ENCODE measurements at regions not wholly inside any gene's neighbourhood (a gene's known extent, or its start where the extent isn't known, plus 50 kb on each side); places are given as distances from the start of the nearest gene placed in this dataset.

GRCh38 chr21:20802631-20803260 is 195.5 kb upstream of the NCAM2 start:
- 73 to 81% methylated on average over 8 of the region's 8 CpGs for WGBS, 2 donors
- no peak for ATAC-seq (ENCODE audit: insufficient read depth, low FRiP score)

GRCh38 chr21:20811702-20812101 is 186.5 kb upstream of the NCAM2 start:
- DNase-seq, result no peak
- no peak for TF ChIP-seq CTCF (IDR thresholded peaks at IDR 0.05; ENCODE audit: control extremely low read depth, extremely low read depth)
- Histone ChIP-seq H3K4me1 (ENCODE audit: control insufficient read depth in 5 of 5, insufficient read depth in 5 of 5, low read length in 5 of 5) (no peaks in the 10 kb centered on the region), H3K27me3 (ENCODE audit: control insufficient read depth in 3 of 3, insufficient read depth in 3 of 3, low read length in 2 of 3) (no peaks in the 10 kb centered on the region), H3K9ac (ENCODE audit: insufficient read depth in 1 of 2, low read length in 2 of 2) (no peak overlapping the region), H3K36me3 (ENCODE audit: control insufficient read depth in 4 of 4, insufficient read depth in 4 of 4, low read length in 4 of 4) (no peaks in the 10 kb centered on the region), H3K27ac (ENCODE audit: low read depth in 1 of 2, low read length in 1 of 2) (no peak overlapping the region), H3K9me3 (ENCODE audit: control insufficient read depth in 4 of 4, insufficient read depth in 3 of 4, low read length in 3 of 4) (no peaks in the 10 kb centered on the region), H3K4me3 (no peak overlapping the region)
- no peak for ATAC-seq (ENCODE audit: insufficient read depth, low FRiP score)
- 87 to 91% methylated on average over 6 of the region's 6 CpGs for WGBS, 2 donors

More at GRCh38 chr21:20802631-20803260, 195.5 kb upstream of the NCAM2 start:
- TF ChIP-seq CTCF (IDR thresholded peaks at IDR 0.05; ENCODE audit: control extremely low read depth, extremely low read depth), result no peak
- Histone ChIP-seq H3K27me3 (ENCODE audit: control insufficient read depth in 3 of 3, insufficient read depth in 3 of 3, low read length in 2 of 3) (no peaks in the 10 kb centered on the region), H3K27ac (ENCODE audit: low read depth in 1 of 2, low read length in 1 of 2) (no peak overlapping the region), H3K4me1 (ENCODE audit: control insufficient read depth in 5 of 5, insufficient read depth in 5 of 5, low read length in 5 of 5) (no peaks in the 10 kb centered on the region), H3K9me3 (ENCODE audit: control insufficient read depth in 4 of 4, insufficient read depth in 3 of 4, low read length in 3 of 4) (peaks cover 0 to 2% (median 0%) of the 10 kb centered on the region in 4 donors), H3K36me3 (ENCODE audit: control insufficient read depth in 4 of 4, insufficient read depth in 4 of 4, low read length in 4 of 4) (no peaks in the 10 kb centered on the region), H3K9ac (ENCODE audit: insufficient read depth in 1 of 2, low read length in 2 of 2) (no peak overlapping the region), H3K4me3 (no peak overlapping the region)
- no peak for DNase-seq

GRCh38 chr21:20814090-20814489 is 184.1 kb upstream of the NCAM2 start:
- H3K4me1 ChIP-seq (ENCODE audit: control insufficient read depth in 5 of 5, insufficient read depth in 5 of 5, low read length in 5 of 5), result no peaks in the 10 kb centered on the region
- no peak overlapping the region for H3K9ac ChIP-seq (ENCODE audit: insufficient read depth in 1 of 2, low read length in 2 of 2)
- 71 to 86% methylated on average over 1 of the region's 1 CpG for WGBS, 2 donors
- no peak for TF ChIP-seq CTCF (IDR thresholded peaks at IDR 0.05; ENCODE audit: control extremely low read depth, extremely low read depth)
- ATAC-seq (ENCODE audit: insufficient read depth, low FRiP score), result no peak
- H3K4me3 ChIP-seq, result no peak overlapping the region
- no peaks in the 10 kb centered on the region for H3K27me3 ChIP-seq (ENCODE audit: control insufficient read depth in 3 of 3, insufficient read depth in 3 of 3, low read length in 2 of 3)
- no peaks in the 10 kb centered on the region for H3K36me3 ChIP-seq (ENCODE audit: control insufficient read depth in 4 of 4, insufficient read depth in 4 of 4, low read length in 4 of 4)
- H3K9me3 ChIP-seq (ENCODE audit: control insufficient read depth in 4 of 4, insufficient read depth in 3 of 4, low read length in 3 of 4), result peaks cover 0 to 3% (median 0%) of the 10 kb centered on the region in 4 donors
- H3K27ac ChIP-seq (ENCODE audit: low read depth in 1 of 2, low read length in 1 of 2), result no peak overlapping the region
- no peak for DNase-seq

GRCh38 chr21:20822666-20823065 is 175.5 kb upstream of the NCAM2 start:
- H3K4me3 ChIP-seq, result no peak overlapping the region
- DNase-seq (peak in 2 of 3 donors; percentile 17 to 20), ATAC-seq (ENCODE audit: insufficient read depth, low FRiP score) (no peak)
- 59 to 79% methylated on average over 2 of the region's 2 CpGs for WGBS, 2 donors
- H3K9ac ChIP-seq (ENCODE audit: insufficient read depth in 1 of 2, low read length in 2 of 2), result no peak overlapping the region
- no peaks in the 10 kb centered on the region for H3K27me3 ChIP-seq (ENCODE audit: control insufficient read depth in 3 of 3, insufficient read depth in 3 of 3, low read length in 2 of 3)
- peaks cover 0 to 4% (median 0%) of the 10 kb centered on the region in 5 donors for H3K4me1 ChIP-seq (ENCODE audit: control insufficient read depth in 5 of 5, insufficient read depth in 5 of 5, low read length in 5 of 5)
- no peaks in the 10 kb centered on the region for H3K36me3 ChIP-seq (ENCODE audit: control insufficient read depth in 4 of 4, insufficient read depth in 4 of 4, low read length in 4 of 4)
- peaks cover 0 to 3% (median 0%) of the 10 kb centered on the region in 4 donors for H3K9me3 ChIP-seq (ENCODE audit: control insufficient read depth in 4 of 4, insufficient read depth in 3 of 4, low read length in 3 of 4)
- H3K27ac ChIP-seq (ENCODE audit: low read depth in 1 of 2, low read length in 1 of 2), result no peak overlapping the region
- TF ChIP-seq CTCF (IDR thresholded peaks at IDR 0.05; ENCODE audit: control extremely low read depth, extremely low read depth), result no peak

All from lung (tissue), 11 donors.